CD4-positive, alpha-beta memory T cell (primary cell): ENCODE measurements at regions not wholly inside any gene's neighbourhood (a gene's known extent, or its start where the extent isn't known, plus 50 kb on each side); places are given as distances from the start of the nearest gene placed in this dataset.
A peak's percentile ranks its signal among the peaks of the same experiment; 100 is the strongest.
"Not testable (repeated sequence)": the region's sequence is repeated elsewhere in the genome, so short reads cannot be mapped to it uniquely, and the experiment has no call there.

ENCODE experiments used
- CTCF ChIA-PET: fragments of 350-600 bp; sonication (Branson Sonifier 250); formaldehyde crosslinking; loops from one replicate; lab custom pipeline; 2021; ENCODE audit warnings: inconsistent platforms; ENCODE audit not compliant: partially characterized antibody; lab: Charles Lee
- POLR2A ChIA-PET: fragments of 350-600 bp; sonication (Branson Sonifier 250); formaldehyde crosslinking; loops from one replicate; lab custom pipeline; 2021; ENCODE audit not compliant: partially characterized antibody; lab: Charles Lee
- DNase-seq, 5 donors: peaks; one replicate each; pipeline versions ENCODE4 v3.0.0 to v3.0.0-alpha.2; 2020 to 2022; ENCODE audit warnings: mixed read lengths in 1 of 5
- H3K27ac ChIP-seq: one replicate; pipeline ENCODE4 v1.7.0; 2013; ENCODE audit warnings: low read depth, low read length
- H3K27me3 ChIP-seq: 2 replicates; pipeline ENCODE4 v1.7.0; 2013; ENCODE audit warnings: mild to moderate bottlenecking, low read length, moderate library complexity; ENCODE audit not compliant: insufficient read depth
- H3K36me3 ChIP-seq: 2 replicates; pipeline ENCODE4 v1.7.0; 2013; ENCODE audit warnings: mild to moderate bottlenecking, low read length, moderate library complexity; ENCODE audit not compliant: insufficient read depth
- H3K4me1 ChIP-seq: 2 replicates; pipeline ENCODE4 v1.7.0; 2013; ENCODE audit warnings: mild to moderate bottlenecking, low read length, moderate library complexity; ENCODE audit not compliant: insufficient read depth
- H3K4me3 ChIP-seq, 2 donors: one replicate each; pipeline ENCODE4 v1.7.0; 2013; ENCODE audit warnings: low read length in 2 of 2, mild to moderate bottlenecking in 1 of 2
- H3K9me3 ChIP-seq, 2 donors: one replicate each; pipeline ENCODE4 v1.7.0; 2013; ENCODE audit warnings: low read length in 2 of 2, control low read depth in 1 of 2; ENCODE audit not compliant: control insufficient read depth in 1 of 2
- H3K27ac Mint-ChIP-seq, 7 donors: one replicate each; pipeline ENCODE4 v1.8.0; 2020 to 2021; ENCODE audit warnings: mixed read lengths in 7 of 7, mild to moderate bottlenecking in 6 of 7, inconsistent platforms in 3 of 7, moderate library complexity in 3 of 7
- H3K27me3 Mint-ChIP-seq, 2 donors: one replicate each; pipeline ENCODE4 v1.8.0; 2020 to 2021; ENCODE audit warnings: mixed read lengths in 2 of 2
- H3K36me3 Mint-ChIP-seq, 2 donors: one replicate each; pipeline ENCODE4 v1.8.0; 2020 to 2021; ENCODE audit warnings: mixed read lengths in 2 of 2, inconsistent platforms in 1 of 2, mild to moderate bottlenecking in 1 of 2
- H3K4me1 Mint-ChIP-seq, 4 donors: one replicate each; pipeline ENCODE4 v1.8.0; 2020 to 2021; ENCODE audit warnings: mixed read lengths in 4 of 4, mild to moderate bottlenecking in 1 of 4
- H3K4me3 Mint-ChIP-seq, 8 donors: one replicate each; pipeline ENCODE4 v1.8.0; 2020 to 2021; ENCODE audit warnings: mixed read lengths in 8 of 8, mild to moderate bottlenecking in 7 of 8, moderate library complexity in 6 of 8, inconsistent platforms in 3 of 8
- H3K9me3 Mint-ChIP-seq, 8 donors: one replicate each; pipeline ENCODE4 v1.8.0; 2020 to 2021; ENCODE audit warnings: mixed read lengths in 8 of 8, mild to moderate bottlenecking in 5 of 8, inconsistent platforms in 3 of 8, moderate library complexity in 1 of 8
- intact Hi-C: fragments of 100-400 bp; cut with micrococcal nuclease; formaldehyde crosslinking; loops from one replicate; pipeline ENCODE4 v1.15.1; 2023

- POLR2A ChIA-PET: no interaction called here
- H3K27ac Mint-ChIP-seq: no peak overlapping the region
- no peak overlapping the region for H3K27ac ChIP-seq
Observed at GRCh38 chr11:45393334-45393733, 107.2 kb upstream of the SYT13 start.

DNA sequence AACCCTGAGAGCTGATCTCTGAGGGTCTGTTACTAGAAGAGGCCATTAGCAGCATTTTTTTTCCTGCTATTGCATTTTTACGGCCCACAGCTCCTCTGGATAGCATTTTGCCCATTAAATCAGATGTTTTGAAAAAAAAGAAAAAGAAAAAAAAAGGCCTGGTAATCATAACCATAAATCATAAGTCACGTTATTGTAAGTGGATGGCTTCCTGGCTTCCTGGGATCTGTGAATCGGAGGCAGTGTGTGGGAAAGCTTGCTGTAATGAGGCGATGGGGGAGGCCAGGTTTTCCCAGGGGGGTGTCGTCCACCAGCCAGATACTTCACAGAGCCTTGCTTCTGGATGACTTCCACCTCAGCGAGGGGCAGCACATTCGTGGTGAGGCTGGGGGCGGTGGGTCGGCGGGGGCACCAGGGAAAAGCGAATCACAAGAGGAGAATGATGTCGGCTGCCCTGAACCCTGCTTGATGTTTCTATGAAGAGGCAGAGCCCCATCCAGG is 106.5 kb upstream of the SYT13 start:
- Mint-ChIP-seq H3K27me3 (no peaks in the 10 kb centered on the region), H3K4me1 (no peaks in the 10 kb centered on the region), H3K36me3 (no peaks in the 10 kb centered on the region), H3K9me3 (no peaks in the 10 kb centered on the region), H3K27ac (no peak overlapping the region), H3K4me3 (no peak overlapping the region)
- Histone ChIP-seq H3K4me1 (no peaks in the 10 kb centered on the region), H3K27ac (no peak overlapping the region), H3K9me3 (no peaks in the 10 kb centered on the region), H3K36me3 (no peaks in the 10 kb centered on the region), H3K27me3 (no peaks in the 10 kb centered on the region), H3K4me3 (no peak overlapping the region)
- POLR2A ChIA-PET: no interaction called here
- no peak for DNase-seq
- intact Hi-C loops: no loop called here
- CTCF ChIA-PET: interaction anchor here (2.0 kb wide), 1 partner anchor 21 kb away, joined by 6 read pairs; no protein-coding TSS in a partner anchor

More at GRCh38 chr11:45393334-45393733, 107.2 kb upstream of the SYT13 start:
- Mint-ChIP-seq H3K36me3 (no peaks in the 10 kb centered on the region), H3K9me3 (no peaks in the 10 kb centered on the region), H3K27me3 (no peaks in the 10 kb centered on the region), H3K4me1 (no peaks in the 10 kb centered on the region), H3K4me3 (no peak overlapping the region)
- intact Hi-C loops: no loop called here
- Histone ChIP-seq H3K4me3 (no peak overlapping the region), H3K36me3 (no peaks in the 10 kb centered on the region), H3K4me1 (no peaks in the 10 kb centered on the region), H3K9me3 (no peaks in the 10 kb centered on the region), H3K27me3 (no peaks in the 10 kb centered on the region)
- CTCF ChIA-PET: no interaction called here
- DNase-seq: no peak

- Histone ChIP-seq H3K27ac (no peak overlapping the region), H3K9me3 (no peaks in the 10 kb centered on the region), H3K36me3 (no peaks in the 10 kb centered on the region), H3K4me1 (no peaks in the 10 kb centered on the region), H3K27me3 (no peaks in the 10 kb centered on the region), H3K4me3 (no peak overlapping the region)
- H3K27ac Mint-ChIP-seq: no peak overlapping the region
- intact Hi-C loops: no loop called here
- ChIA-PET CTCF (interaction anchor here (2.0 kb wide), 1 partner anchor 21 kb away, joined by 6 read pairs; no protein-coding TSS in a partner anchor), POLR2A (no interaction called here)
- H3K9me3 Mint-ChIP-seq: no peaks in the 10 kb centered on the region
- H3K36me3 Mint-ChIP-seq: no peaks in the 10 kb centered on the region
- no peaks in the 10 kb centered on the region for H3K4me1 Mint-ChIP-seq
- H3K27me3 Mint-ChIP-seq: no peaks in the 10 kb centered on the region
- DNase-seq: no peak
- no peak overlapping the region for H3K4me3 Mint-ChIP-seq
Observed at GRCh38 chr11:45392154-45392553, 106.0 kb upstream of the SYT13 start.

DNA sequence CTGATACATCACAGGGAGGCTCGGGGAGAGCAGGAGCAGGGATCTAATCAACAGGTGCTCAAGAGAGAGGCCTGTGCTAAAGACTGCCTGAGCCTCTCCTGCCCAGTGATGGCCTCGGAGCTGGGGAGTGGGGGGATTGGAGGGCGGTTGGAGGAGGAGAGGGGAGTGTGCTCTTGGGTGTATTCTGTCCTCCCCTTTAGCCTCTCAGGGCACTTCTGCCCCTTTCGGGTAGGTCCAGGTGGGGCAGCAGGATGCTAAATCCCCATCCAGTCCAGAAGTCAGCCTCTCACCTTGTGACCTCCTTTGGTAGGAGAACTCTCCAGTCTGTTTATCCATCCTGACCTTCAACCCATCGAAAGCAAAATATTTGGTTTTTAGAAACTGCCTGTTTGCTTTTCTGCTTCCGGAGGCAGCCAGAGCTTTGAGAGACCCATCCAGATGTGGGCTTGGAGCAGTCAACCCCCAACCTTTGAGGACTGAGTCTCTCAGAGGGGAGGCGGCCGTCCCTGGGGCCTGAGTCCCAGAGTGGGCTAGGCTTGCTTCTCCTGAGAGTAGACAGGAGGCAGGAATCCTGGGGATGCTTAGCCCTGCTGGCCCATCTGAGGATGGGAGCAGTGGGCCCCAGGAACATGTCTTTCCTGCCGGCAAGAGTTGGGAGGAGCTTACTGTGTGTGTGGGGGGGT is 105.2 kb upstream of the SYT13 start:
- CTCF ChIA-PET: interaction anchor here (2.0 kb wide), 1 partner anchor 20 kb away, joined by 6 read pairs; no protein-coding TSS in a partner anchor
- no peaks in the 10 kb centered on the region for H3K4me1 Mint-ChIP-seq
- H3K27ac ChIP-seq: no peak overlapping the region
- H3K4me3 Mint-ChIP-seq: no peak overlapping the region
- H3K27me3 Mint-ChIP-seq: no peaks in the 10 kb centered on the region
- DNase-seq: no peak
- no peak overlapping the region for H3K4me3 ChIP-seq
- intact Hi-C loops: no loop called here
- peaks cover 0 to 2% (median 0%) of the 10 kb centered on the region in 8 donors for H3K9me3 Mint-ChIP-seq
- no peak overlapping the region for H3K27ac Mint-ChIP-seq
- H3K9me3 ChIP-seq: no peaks in the 10 kb centered on the region
- H3K4me1 ChIP-seq: no peaks in the 10 kb centered on the region
- H3K27me3 ChIP-seq: no peaks in the 10 kb centered on the region
- no peaks in the 10 kb centered on the region for H3K36me3 ChIP-seq
- no peaks in the 10 kb centered on the region for H3K36me3 Mint-ChIP-seq
- POLR2A ChIA-PET: no interaction called here

- Mint-ChIP-seq H3K27ac (peak overlapping the region in 1 of 7 donors; percentile 30), H3K9me3 (peaks cover 0 to 2% (median 0%) of the 10 kb centered on the region in 8 donors), H3K27me3 (no peaks in the 10 kb centered on the region), H3K4me1 (peaks cover 4 to 7% (median 6%) of the 10 kb centered on the region in 4 donors), H3K4me3 (no peak overlapping the region), H3K36me3 (no peaks in the 10 kb centered on the region)
- H3K4me1 ChIP-seq: peaks cover 6% of the 10 kb centered on the region
- DNase-seq: no peak
- H3K36me3 ChIP-seq: no peaks in the 10 kb centered on the region
- no peaks in the 10 kb centered on the region for H3K27me3 ChIP-seq
- no peak overlapping the region for H3K4me3 ChIP-seq
- H3K27ac ChIP-seq: no peak overlapping the region
- intact Hi-C loops: no loop called here
- no peaks in the 10 kb centered on the region for H3K9me3 ChIP-seq
- POLR2A ChIA-PET: no interaction called here
- CTCF ChIA-PET: no interaction called here
Observed at GRCh38 chr11:45390407-45390806, 104.3 kb upstream of the SYT13 start.

GRCh38 chr11:45388472-45388871 is 102.3 kb upstream of the SYT13 start:
- ChIA-PET CTCF (interaction anchor here (1.7 kb wide), 1 partner anchor 17 kb away, joined by 8 read pairs; no protein-coding TSS in a partner anchor), POLR2A (no interaction called here)
- intact Hi-C loops: no loop called here
- no peaks in the 10 kb centered on the region for H3K27me3 ChIP-seq
- Mint-ChIP-seq H3K9me3 (peaks cover 0 to 2% (median 0%) of the 10 kb centered on the region in 8 donors), H3K36me3 (no peaks in the 10 kb centered on the region), H3K27me3 (no peaks in the 10 kb centered on the region), H3K4me3 (no peak overlapping the region), H3K4me1 (peaks cover 6 to 18% (median 12%) of the 10 kb centered on the region in 4 donors), H3K27ac (no peak overlapping the region)
- no peaks in the 10 kb centered on the region for H3K9me3 ChIP-seq
- no peak for DNase-seq
- H3K4me1 ChIP-seq: peaks cover 23% of the 10 kb centered on the region
- H3K4me3 ChIP-seq: no peak overlapping the region
- no peaks in the 10 kb centered on the region for H3K36me3 ChIP-seq
- H3K27ac ChIP-seq: no peak overlapping the region

DNA sequence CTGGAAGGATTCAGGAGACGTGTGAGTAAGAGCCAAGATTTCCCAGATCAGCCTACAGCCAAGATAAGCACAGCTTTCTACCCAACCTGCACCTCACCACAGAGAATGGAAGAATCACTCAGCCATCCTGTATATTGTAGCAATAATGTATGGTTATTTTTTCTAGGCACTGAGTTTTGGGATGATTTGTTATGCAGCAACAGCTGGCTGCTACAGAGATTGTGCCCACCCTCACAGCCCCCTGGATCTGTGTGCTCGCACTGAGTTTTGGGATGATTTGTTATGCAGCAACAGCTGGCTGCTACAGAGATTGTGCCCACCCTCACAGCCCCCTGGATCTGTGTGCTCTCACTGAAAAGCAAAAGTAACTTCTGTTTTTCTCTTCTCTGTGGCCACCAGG is 101.7 kb upstream of the SYT13 start:
- H3K27me3 Mint-ChIP-seq, H3K4me3 ChIP-seq, intact Hi-C loops, H3K27me3 ChIP-seq, CTCF ChIA-PET, H3K9me3 Mint-ChIP-seq, H3K9me3 ChIP-seq, H3K36me3 Mint-ChIP-seq, POLR2A ChIA-PET, H3K36me3 ChIP-seq, H3K27ac ChIP-seq, DNase-seq, H3K4me3 Mint-ChIP-seq: not testable (repeated sequence)
- peaks cover 29% of the 10 kb centered on the region for H3K4me1 ChIP-seq
- Mint-ChIP-seq H3K4me1 (peaks cover 8 to 22% (median 16%) of the 10 kb centered on the region in 4 donors), H3K27ac (peak overlapping the region in 1 of 7 donors; percentile 36)
